A673 (cell line): ENCODE measurements at regions not wholly inside any gene's neighbourhood (a gene's known extent, or its start where the extent isn't known, plus 50 kb on each side); places are given as distances from the start of the nearest gene placed in this dataset.
A peak's percentile ranks its signal among the peaks of the same experiment; 100 is the strongest.

Experiments used
- BruUV-seq: library from RNA; stranded (reverse); fragments of 400-500 nt; replicated peaks from 2 replicates; lab custom pipeline; 2021; lab: Mats Ljungman, UMichigan
- CTCF ChIA-PET: fragments of 300-600 bp; sonication (Branson Sonifier 250); formaldehyde crosslinking; loops from one replicate; lab custom pipeline; 2022; ENCODE audit warnings: antibody characterized with exemption; lab: Charles Lee
- POLR2A ChIA-PET: fragments of 300-600 bp; sonication (Branson Sonifier 250); formaldehyde crosslinking; loops from one replicate; lab custom pipeline; 2022; ENCODE audit warnings: antibody characterized with exemption; ENCODE audit not compliant: low non-redundant PET; lab: Charles Lee
- DNase-seq: peaks from one replicate; pipeline ENCODE4 v3.0.0-alpha.2; 2015; ENCODE audit warnings: low spot score
- H3K27ac ChIP-seq: fragments of 200-600 bp; sonication (generic); 2 replicates; pipeline ENCODE4 v1.5.1; 2016; ENCODE audit warnings: mixed run types, low read depth, mild to moderate bottlenecking, mixed read lengths, antibody characterized with exemption, low read length; ENCODE audit not compliant: poor library complexity, severe bottlenecking
- H3K27me3 ChIP-seq: fragments of 200-600 bp; sonication (generic); replicated peaks from 2 replicates; pipeline ENCODE4 v1.6.1; 2017; ENCODE audit warnings: mixed run types, low read depth, mild to moderate bottlenecking, mixed read lengths, antibody characterized with exemption, low read length; ENCODE audit not compliant: insufficient read depth, poor library complexity
- H3K36me3 ChIP-seq: fragments of 200-600 bp; sonication (generic); 2 replicates; pipeline ENCODE4 v1.6.1; 2016; ENCODE audit warnings: mixed run types, mild to moderate bottlenecking, mixed read lengths, antibody characterized with exemption, low read length; ENCODE audit not compliant: insufficient read depth, poor library complexity, severe bottlenecking
- H3K4me1 ChIP-seq: fragments of 200-600 bp; sonication (generic); 2 replicates; pipeline ENCODE4 v1.6.1; 2017; ENCODE audit warnings: mixed run types, mild to moderate bottlenecking, mixed read lengths, antibody characterized with exemption, low read length; ENCODE audit not compliant: insufficient read depth, poor library complexity, severe bottlenecking
- H3K4me3 ChIP-seq: fragments of 200-600 bp; sonication (generic); 2 replicates; pipeline ENCODE4 v1.5.1; 2016; ENCODE audit warnings: low read depth, mixed run types, mild to moderate bottlenecking, mixed read lengths, low read length; ENCODE audit not compliant: poor library complexity, severe bottlenecking
- H3K9me3 ChIP-seq: fragments of 200-600 bp; sonication (generic); 2 replicates; pipeline ENCODE4 v1.6.1; 2016; ENCODE audit warnings: mixed run types, low read depth, mild to moderate bottlenecking, mixed read lengths, antibody characterized with exemption, low read length; ENCODE audit not compliant: poor library complexity, severe bottlenecking
- EZH2 ChIP-seq: fragments of 200-600 bp; sonication (generic); IDR thresholded peaks from 2 replicates; pipeline ENCODE4 v1.6.1; 2017; ENCODE audit warnings: borderline replicate concordance, low read depth, mild to moderate bottlenecking, mixed read lengths, antibody characterized with exemption, low read length; ENCODE audit not compliant: poor library complexity, severe bottlenecking
- intact Hi-C: fragments of 100-400 bp; cut with micrococcal nuclease; formaldehyde crosslinking; loops from one replicate; pipeline ENCODE4 v1.10.0; 2022; ENCODE audit not compliant: unreplicated experiment
- TF ChIP-seq, protein P1 (sequence below): fragments of 300-800, 200-600 bp; sonication (generic); conservative IDR thresholded peaks from 2 replicates; pipeline ENCODE4 v1.5.1; 2017; ENCODE audit warnings: low read depth, mild to moderate bottlenecking, antibody characterized with exemption, low read length, moderate library complexity, mixed read lengths

DNA sequence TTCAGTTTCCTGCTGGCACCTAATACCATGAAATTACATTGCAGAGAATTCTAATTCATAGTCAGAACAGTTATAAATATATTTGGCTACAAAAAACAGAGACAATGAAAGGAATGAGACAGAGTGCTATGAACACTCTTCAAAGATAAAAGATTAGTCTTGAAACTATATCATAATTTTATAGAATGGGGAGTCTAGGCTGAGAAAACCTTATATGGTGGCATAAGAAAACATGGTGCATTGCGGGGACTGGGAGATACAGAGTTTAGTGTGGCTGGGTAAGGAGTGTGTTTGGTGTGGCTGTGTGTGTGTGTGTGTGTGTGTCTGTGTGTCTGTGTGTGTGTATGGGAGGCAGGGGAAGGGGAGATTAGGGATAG lies 64.5 kb upstream of the CTLA4 start:
- Histone ChIP-seq H3K4me1 (peaks cover 14% of the 10 kb centered on the region), H3K9me3 (no peaks in the 10 kb centered on the region), H3K27ac (no peak overlapping the region), H3K36me3 (no peaks in the 10 kb centered on the region), H3K27me3 (no peaks in the 10 kb centered on the region), H3K4me3 (no peak overlapping the region)
- CTCF ChIA-PET, result no interaction called here
- DNase-seq, result no peak
- TF ChIP-seq EZH2, result no peak
- TF ChIP-seq, protein P1, sequence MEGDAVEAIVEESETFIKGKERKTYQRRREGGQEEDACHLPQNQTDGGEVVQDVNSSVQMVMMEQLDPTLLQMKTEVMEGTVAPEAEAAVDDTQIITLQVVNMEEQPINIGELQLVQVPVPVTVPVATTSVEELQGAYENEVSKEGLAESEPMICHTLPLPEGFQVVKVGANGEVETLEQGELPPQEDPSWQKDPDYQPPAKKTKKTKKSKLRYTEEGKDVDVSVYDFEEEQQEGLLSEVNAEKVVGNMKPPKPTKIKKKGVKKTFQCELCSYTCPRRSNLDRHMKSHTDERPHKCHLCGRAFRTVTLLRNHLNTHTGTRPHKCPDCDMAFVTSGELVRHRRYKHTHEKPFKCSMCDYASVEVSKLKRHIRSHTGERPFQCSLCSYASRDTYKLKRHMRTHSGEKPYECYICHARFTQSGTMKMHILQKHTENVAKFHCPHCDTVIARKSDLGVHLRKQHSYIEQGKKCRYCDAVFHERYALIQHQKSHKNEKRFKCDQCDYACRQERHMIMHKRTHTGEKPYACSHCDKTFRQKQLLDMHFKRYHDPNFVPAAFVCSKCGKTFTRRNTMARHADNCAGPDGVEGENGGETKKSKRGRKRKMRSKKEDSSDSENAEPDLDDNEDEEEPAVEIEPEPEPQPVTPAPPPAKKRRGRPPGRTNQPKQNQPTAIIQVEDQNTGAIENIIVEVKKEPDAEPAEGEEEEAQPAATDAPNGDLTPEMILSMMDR, result no peak
- intact Hi-C loops, result no loop called here
- no TSS peak for BruUV-seq
- POLR2A ChIA-PET, result no interaction called here

- Histone ChIP-seq H3K4me1 (peaks cover 16% of the 10 kb centered on the region), H3K36me3 (no peaks in the 10 kb centered on the region), H3K27me3 (no peaks in the 10 kb centered on the region), H3K27ac (peak overlapping the region; percentile 4), H3K9me3 (no peaks in the 10 kb centered on the region), H3K4me3 (no peak overlapping the region)
- intact Hi-C loops, result no loop called here
- peak; percentile 73 for DNase-seq
- TF ChIP-seq, protein P1, result no peak
- no peak for TF ChIP-seq EZH2
- ChIA-PET POLR2A (interaction anchor here (0.7 kb wide), 1 partner anchor 9 kb away, joined by 3 read pairs; no protein-coding TSS in a partner anchor), CTCF (interaction anchor here (0.7 kb wide), 1 partner anchor 11 kb away, joined by 3 read pairs; no protein-coding TSS in a partner anchor)
- no TSS peak for BruUV-seq
These were observed 63.5 kb upstream of the CTLA4 start for GRCh38 chr2:203804070-203804469.

- Histone ChIP-seq H3K4me3 (no peak overlapping the region), H3K9me3 (no peaks in the 10 kb centered on the region), H3K36me3 (no peaks in the 10 kb centered on the region), H3K27me3 (no peaks in the 10 kb centered on the region), H3K27ac (no peak overlapping the region), H3K4me1 (peaks cover 16% of the 10 kb centered on the region)
- ChIA-PET CTCF (interaction anchor here (0.7 kb wide), 1 partner anchor 11 kb away, joined by 3 read pairs; no protein-coding TSS in a partner anchor), POLR2A (no interaction called here)
- no TSS peak for BruUV-seq
- TF ChIP-seq EZH2, result no peak
- TF ChIP-seq, protein P1, result no peak
- intact Hi-C loops, result no loop called here
- no peak for DNase-seq
These were observed 62.6 kb upstream of the CTLA4 start for GRCh38 chr2:203804764-203805485.
